22Rv1 (cell line): ENCODE measurements at regions not wholly inside any gene's neighbourhood (a gene's known extent, or its start where the extent isn't known, plus 50 kb on each side); places are given as distances from the start of the nearest gene placed in this dataset.
"Not testable (repeated sequence)": the region's sequence is repeated elsewhere in the genome, so short reads cannot be mapped to it uniquely, and the experiment has no call there.

ENCODE experiments used
- H3K27ac ChIP-seq: fragments of 450-650 bp; 2 replicates; pipeline ENCODE4 v1.5.1; 2017
- ZFX ChIP-seq: fragments of 450-650 bp; IDR thresholded peaks from 2 replicates; pipeline ENCODE4 v1.6.1; 2017; ENCODE audit warnings: antibody characterized with exemption, borderline replicate concordance
- TF ChIP-seq, protein P1 (sequence below): fragments of 450-650 bp; IDR thresholded peaks from 2 replicates; pipeline ENCODE4 v1.5.1; 2017; ENCODE audit warnings: mild to moderate bottlenecking

DNA sequence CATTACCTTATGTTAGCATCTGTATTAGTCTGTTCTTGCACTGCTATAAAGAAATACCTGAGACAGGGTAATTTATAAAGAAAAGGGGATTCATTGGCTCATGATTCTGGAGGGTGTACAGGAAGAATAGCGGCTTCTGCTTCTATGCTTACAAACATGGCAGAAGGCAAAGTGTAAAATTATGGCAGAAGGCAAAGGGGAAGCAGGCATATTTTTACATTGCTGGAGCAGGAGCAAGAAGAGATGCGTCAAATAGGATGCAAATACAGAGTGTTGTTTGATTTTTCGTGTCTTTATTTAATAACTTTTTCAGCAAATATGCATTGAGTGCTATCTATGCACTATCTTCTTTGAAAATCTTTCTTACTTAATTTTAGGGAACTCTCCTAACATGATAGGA, 210.7 kb upstream of the SSTR1 start:
- H3K27ac ChIP-seq, result no peak overlapping the region
- TF ChIP-seq, protein P1, sequence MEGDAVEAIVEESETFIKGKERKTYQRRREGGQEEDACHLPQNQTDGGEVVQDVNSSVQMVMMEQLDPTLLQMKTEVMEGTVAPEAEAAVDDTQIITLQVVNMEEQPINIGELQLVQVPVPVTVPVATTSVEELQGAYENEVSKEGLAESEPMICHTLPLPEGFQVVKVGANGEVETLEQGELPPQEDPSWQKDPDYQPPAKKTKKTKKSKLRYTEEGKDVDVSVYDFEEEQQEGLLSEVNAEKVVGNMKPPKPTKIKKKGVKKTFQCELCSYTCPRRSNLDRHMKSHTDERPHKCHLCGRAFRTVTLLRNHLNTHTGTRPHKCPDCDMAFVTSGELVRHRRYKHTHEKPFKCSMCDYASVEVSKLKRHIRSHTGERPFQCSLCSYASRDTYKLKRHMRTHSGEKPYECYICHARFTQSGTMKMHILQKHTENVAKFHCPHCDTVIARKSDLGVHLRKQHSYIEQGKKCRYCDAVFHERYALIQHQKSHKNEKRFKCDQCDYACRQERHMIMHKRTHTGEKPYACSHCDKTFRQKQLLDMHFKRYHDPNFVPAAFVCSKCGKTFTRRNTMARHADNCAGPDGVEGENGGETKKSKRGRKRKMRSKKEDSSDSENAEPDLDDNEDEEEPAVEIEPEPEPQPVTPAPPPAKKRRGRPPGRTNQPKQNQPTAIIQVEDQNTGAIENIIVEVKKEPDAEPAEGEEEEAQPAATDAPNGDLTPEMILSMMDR, result no peak
- TF ChIP-seq ZFX, result no peak

DNA sequence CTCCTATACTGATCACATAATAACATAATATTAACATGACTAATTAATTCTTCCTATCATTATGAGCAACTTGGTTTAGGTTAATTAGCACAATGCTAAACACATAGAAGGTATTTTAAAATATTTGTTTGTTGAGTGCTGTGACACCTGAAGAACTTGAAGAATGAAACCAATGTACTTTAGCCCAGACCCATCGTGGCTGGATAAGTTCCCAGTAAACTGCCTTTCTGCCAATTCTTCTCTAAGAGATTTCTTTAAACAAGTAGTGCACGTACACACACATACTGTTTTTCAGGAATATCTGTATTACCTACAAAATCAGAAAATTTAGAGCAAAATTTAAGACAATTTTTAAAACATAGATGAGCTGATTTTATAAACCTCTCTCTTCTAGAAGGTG, 207.4 kb upstream of the SSTR1 start:
- no peak overlapping the region for H3K27ac ChIP-seq

DNA sequence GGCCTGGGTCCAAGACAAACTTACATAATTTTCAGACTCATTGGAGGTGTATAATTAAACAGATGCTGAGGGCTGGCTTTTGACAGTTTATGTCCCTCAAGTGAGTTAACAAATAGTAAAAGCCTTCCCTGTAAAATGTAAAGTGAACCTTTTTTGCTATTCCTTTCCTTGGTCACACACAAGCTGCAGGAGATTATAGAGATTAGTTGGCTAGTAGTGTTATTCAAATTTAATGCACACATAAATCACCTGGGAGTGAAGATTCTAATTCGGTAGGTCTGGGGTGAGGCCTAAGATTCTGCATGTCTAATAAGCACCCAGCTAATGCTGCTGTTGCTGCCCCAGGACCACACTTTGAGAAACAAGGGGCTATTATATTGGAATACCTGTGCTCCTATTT, 206.2 kb upstream of the SSTR1 start:
- H3K27ac ChIP-seq, result no peak overlapping the region
- TF ChIP-seq, protein P1, result no peak
- no peak for TF ChIP-seq ZFX

More for the DNA sequence above, 207.4 kb upstream of the SSTR1 start:
- TF ChIP-seq, protein P1, result no peak
- no peak for TF ChIP-seq ZFX

DNA sequence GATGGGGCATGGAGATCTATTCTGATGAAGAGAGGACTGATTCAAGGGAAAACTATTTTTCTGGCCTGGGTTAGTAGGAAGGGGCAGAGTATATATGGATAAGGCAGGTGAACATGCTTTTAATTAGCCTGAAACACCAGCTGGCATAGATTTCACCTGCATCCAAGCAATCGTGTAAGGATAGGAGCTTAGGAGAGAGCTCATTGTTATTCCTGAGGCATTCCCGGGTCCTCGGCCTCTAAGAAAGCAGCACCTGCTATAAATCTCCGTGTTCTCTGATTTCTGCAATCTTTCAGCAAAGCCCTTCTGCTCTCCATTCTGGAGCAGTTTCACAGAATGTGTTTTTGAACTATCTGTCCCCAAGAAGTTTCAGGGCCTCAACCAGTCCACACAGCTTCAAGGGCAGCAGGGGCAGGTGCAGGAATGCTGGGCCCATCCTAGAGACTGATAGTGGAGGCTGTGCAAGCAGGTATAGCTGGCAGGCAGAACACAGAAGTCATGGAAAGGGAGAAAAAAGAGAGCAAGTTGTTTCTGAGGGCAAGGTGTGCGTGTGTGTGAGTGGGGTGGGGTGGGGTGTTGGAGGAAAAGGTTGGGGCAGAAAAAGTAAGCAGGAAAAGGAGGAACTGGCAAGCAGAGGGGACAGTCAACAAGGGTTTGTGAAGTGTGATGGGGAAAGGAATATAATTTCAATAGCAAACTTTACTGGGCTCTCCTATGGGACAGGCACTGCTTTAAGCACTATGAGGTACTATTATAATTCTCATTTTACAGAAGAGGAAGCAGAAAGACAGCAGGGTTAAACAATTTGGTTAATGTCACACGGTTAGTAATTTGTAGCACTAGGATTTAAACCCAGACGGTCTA, 203.7 kb upstream of the SSTR1 start:
- H3K27ac ChIP-seq, result no peak overlapping the region
- TF ChIP-seq, protein P1, result no peak
- no peak for TF ChIP-seq ZFX

DNA sequence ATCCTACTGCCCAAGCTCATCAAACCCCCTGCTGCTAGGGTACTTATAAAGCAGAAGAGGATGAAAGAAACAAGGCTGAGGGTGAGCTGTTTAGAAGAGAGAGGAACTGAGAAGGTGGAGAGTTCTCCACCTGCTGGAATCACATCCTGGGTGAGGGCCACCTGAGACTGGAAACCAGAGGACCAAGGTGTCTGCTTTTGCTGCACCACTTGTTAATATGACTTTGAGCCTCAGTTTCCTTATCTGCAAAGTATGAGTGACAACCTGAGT, 203.2 kb upstream of the SSTR1 start:
- TF ChIP-seq ZFX, result no peak
- TF ChIP-seq, protein P1, result no peak
- H3K27ac ChIP-seq, result no peak overlapping the region

DNA sequence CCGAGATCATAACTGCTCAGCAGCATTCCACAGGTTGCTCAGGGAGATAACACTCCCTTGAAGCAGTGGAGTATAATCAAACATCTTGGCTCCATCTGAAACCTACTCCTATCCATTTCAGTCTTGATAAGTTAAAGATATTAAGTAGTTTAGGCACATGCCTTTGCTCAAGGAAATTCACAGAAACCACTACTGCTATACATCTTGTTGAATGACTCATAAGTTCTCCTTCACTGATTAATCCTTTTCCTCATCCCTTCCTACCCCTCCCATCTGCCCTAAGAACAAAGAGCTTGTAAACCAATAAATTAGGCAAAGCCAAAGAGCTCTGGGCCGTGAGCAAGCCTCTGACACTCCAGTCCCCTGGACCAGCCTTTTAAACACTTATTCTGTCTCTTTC, 196.5 kb upstream of the SSTR1 start:
- not testable (repeated sequence) for H3K27ac ChIP-seq

DNA sequence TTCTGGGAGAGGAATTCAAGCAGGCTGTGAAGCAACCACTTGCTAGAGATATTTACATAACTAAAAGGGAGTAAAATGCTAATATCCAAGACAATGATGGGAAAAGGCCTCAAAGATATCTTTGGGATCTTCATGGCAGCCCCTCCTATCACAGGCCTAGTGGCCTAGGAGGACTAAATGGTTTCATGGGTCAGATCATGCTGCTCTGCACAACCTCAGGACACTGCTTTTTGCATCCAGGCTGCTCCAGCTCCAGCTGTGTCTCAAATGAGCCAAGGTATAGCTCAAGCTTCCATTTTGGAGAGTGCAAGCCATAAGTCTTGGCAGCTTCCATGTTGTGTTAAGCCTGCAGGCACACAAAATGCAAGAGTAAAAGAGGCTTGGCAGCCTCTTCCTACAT, 195.6 kb upstream of the SSTR1 start:
- no peak for TF ChIP-seq ZFX
- TF ChIP-seq, protein P1, result no peak
- no peak overlapping the region for H3K27ac ChIP-seq

DNA sequence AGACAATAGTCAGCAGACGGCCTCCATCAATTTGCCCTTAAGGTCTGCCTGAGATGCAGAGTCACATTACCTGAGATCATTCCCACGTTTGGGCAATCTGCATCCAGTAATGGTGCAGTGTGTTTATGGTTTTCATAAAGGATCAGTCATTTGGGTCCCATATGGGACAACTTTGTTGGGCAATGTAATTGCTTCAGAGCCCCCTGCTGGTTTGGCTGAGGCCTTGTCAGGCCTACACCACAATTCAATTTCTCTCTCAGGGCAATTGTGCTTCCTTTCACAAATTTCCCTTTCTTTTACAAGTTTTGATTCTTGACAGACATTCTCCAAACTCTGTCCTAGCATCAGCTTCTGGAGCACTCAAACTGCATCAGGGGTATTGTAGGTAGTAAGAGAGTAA, 191.2 kb upstream of the SSTR1 start:
- no peak for TF ChIP-seq ZFX
- TF ChIP-seq, protein P1, result peak; percentile 51
- H3K27ac ChIP-seq, result no peak overlapping the region
